ENCODE measurements at regions not wholly inside any gene's neighbourhood (a gene's known extent, or its start where the extent isn't known, plus 50 kb on each side); places are given as distances from the start of the nearest gene placed in this dataset.

DNA sequence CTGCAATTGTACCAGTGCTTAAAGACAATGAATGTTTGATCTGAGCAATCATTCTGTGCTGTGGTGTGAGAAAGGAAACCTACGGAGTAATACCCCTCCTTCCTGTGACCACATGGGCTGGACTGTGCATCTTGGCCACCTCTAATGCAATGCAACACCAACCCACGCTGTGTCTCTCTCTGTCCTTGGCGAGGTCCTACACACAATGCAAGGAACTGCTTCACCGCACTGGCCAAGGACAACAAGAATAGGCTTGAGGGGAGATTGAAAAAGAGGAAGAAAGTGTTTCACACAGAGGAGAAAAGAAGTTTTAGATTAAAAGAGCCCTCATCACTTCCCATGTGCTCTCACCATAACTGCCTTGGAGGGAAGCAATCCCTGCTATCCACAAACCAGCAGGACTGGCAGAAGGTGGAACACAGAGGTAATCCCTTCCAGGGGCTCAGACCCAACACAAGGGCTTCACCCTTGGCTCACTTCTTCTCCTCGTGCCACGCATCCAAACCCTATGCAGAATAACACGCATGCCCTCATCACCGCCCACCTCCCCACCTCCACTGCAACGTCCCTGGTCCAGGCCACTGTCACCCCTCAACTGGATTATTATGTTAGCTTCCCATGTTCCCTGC is 112.5 kb upstream of the ERG start:
- no peak overlapping the region for H3K4me2 ChIP-seq (ENCODE audit: low read depth, low read length, poor library complexity, severe bottlenecking)
- no peak overlapping the region for H3K9ac ChIP-seq (ENCODE audit: low read length)
- no peak overlapping the region for H2AFZ ChIP-seq (ENCODE audit: low read depth, low read length, severe bottlenecking)
- no peak overlapping the region for H3K4me3 ChIP-seq (ENCODE audit: insufficient read depth, low read length, poor library complexity, severe bottlenecking)
- no peaks in the 10 kb centered on the region for H3K9me2 ChIP-seq (replicated peaks; ENCODE audit: insufficient read depth, low read length)
- no peaks in the 10 kb centered on the region for H3K27me3 ChIP-seq (ENCODE audit: low read length)
- no peaks in the 10 kb centered on the region for H3F3A ChIP-seq (ENCODE audit: insufficient read depth)
- H3K36me3 ChIP-seq (ENCODE audit: low read length), result no peaks in the 10 kb centered on the region
- H3K27ac ChIP-seq (ENCODE audit: low read depth, low read length), result no peak overlapping the region
- H4K20me1 ChIP-seq (ENCODE audit: low read depth, low read length), result no peaks in the 10 kb centered on the region
- no peaks in the 10 kb centered on the region for H3K9me3 ChIP-seq (ENCODE audit: insufficient read depth, low read length)
- no peaks in the 10 kb centered on the region for H3K79me2 ChIP-seq (ENCODE audit: insufficient read depth, low read length)
- TF ChIP-seq CTCF (IDR thresholded peaks at IDR 0.05; ENCODE audit: insufficient read depth, low read length, poor library complexity, severe bottlenecking) (no peak), EZH2phosphoT487 (conservative IDR thresholded peaks at IDR 0.05; ENCODE audit: low read length) (no peak)

DNA sequence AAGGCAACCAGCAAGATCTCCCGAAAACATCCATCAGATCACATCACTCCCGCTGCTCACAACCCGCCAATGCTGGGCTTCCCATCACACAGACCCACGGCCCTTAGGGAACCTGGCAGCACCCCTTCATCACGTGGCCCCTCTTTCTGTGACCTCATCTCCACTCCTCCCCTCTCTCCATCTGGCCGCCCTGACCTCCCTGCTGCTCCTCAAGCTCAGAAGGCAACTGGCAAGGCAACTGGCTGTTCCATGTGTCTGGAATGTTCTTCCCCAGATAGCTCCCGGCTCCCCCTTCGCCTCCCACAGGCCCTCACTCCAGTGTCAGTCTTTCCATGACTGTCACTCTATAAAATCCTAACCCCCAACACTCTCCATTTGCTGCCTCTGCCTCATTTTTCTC is 113.0 kb upstream of the ERG start:
- H3K27me3 ChIP-seq (ENCODE audit: low read length), result no peaks in the 10 kb centered on the region
- H3K36me3 ChIP-seq (ENCODE audit: low read length), result no peaks in the 10 kb centered on the region
- no peaks in the 10 kb centered on the region for H3K9me2 ChIP-seq (replicated peaks; ENCODE audit: insufficient read depth, low read length)
- no peak overlapping the region for H3K27ac ChIP-seq (ENCODE audit: low read depth, low read length)
- TF ChIP-seq EZH2phosphoT487 (conservative IDR thresholded peaks at IDR 0.05; ENCODE audit: low read length) (no peak), CTCF (IDR thresholded peaks at IDR 0.05; ENCODE audit: insufficient read depth, low read length, poor library complexity, severe bottlenecking) (no peak)
- no peak overlapping the region for H3K9ac ChIP-seq (ENCODE audit: low read length)
- no peaks in the 10 kb centered on the region for H3K9me3 ChIP-seq (ENCODE audit: insufficient read depth, low read length)
- H3K4me3 ChIP-seq (ENCODE audit: insufficient read depth, low read length, poor library complexity, severe bottlenecking), result no peak overlapping the region
- H2AFZ ChIP-seq (ENCODE audit: low read depth, low read length, severe bottlenecking), result no peak overlapping the region
- H4K20me1 ChIP-seq (ENCODE audit: low read depth, low read length), result no peaks in the 10 kb centered on the region
- no peak overlapping the region for H3K4me2 ChIP-seq (ENCODE audit: low read depth, low read length, poor library complexity, severe bottlenecking)
- no peaks in the 10 kb centered on the region for H3K79me2 ChIP-seq (ENCODE audit: insufficient read depth, low read length)
- no peaks in the 10 kb centered on the region for H3F3A ChIP-seq (ENCODE audit: insufficient read depth)

GRCh38 chr21:38613686-38614085 is 115.4 kb upstream of the ERG start:
- TF ChIP-seq EZH2phosphoT487 (conservative IDR thresholded peaks at IDR 0.05; ENCODE audit: low read length), result no peak
- TF ChIP-seq CTCF (IDR thresholded peaks at IDR 0.05; ENCODE audit: insufficient read depth, low read length, poor library complexity, severe bottlenecking), result no peak
- Histone ChIP-seq H3K27me3 (ENCODE audit: low read length) (no peaks in the 10 kb centered on the region), H4K20me1 (ENCODE audit: low read depth, low read length) (no peaks in the 10 kb centered on the region), H3K36me3 (ENCODE audit: low read length) (no peaks in the 10 kb centered on the region), H3K9me3 (ENCODE audit: insufficient read depth, low read length) (no peaks in the 10 kb centered on the region), H3K9me2 (replicated peaks; ENCODE audit: insufficient read depth, low read length) (no peaks in the 10 kb centered on the region), H3K79me2 (ENCODE audit: insufficient read depth, low read length) (no peaks in the 10 kb centered on the region), H3K4me3 (ENCODE audit: insufficient read depth, low read length, poor library complexity, severe bottlenecking) (no peak overlapping the region), H2AFZ (ENCODE audit: low read depth, low read length, severe bottlenecking) (no peak overlapping the region), H3F3A (ENCODE audit: insufficient read depth) (no peaks in the 10 kb centered on the region), H3K9ac (ENCODE audit: low read length) (no peak overlapping the region), H3K27ac (ENCODE audit: low read depth, low read length) (no peak overlapping the region), H3K4me2 (ENCODE audit: low read depth, low read length, poor library complexity, severe bottlenecking) (no peak overlapping the region)

Data from SU-DHL-6 (cell line).